HEK293 (cell line): ENCODE measurements at regions not wholly inside any gene's neighbourhood (a gene's known extent, or its start where the extent isn't known, plus 50 kb on each side); places are given as distances from the start of the nearest gene placed in this dataset.

Experiments used
- CTCF ChIA-PET: fragments of 350-600 bp; formaldehyde crosslinking; extraction: SDS; loops from one replicate; lab custom pipeline; 2021; ENCODE audit warnings: antibody characterized with exemption; lab: Yijun Ruan, JAX
- POLR2A ChIA-PET: fragments of 300-600 bp; formaldehyde crosslinking; extraction: SDS; loops from one replicate; lab custom pipeline; 2020; ENCODE audit warnings: antibody characterized with exemption, inconsistent platforms; lab: Yijun Ruan, JAX
- H3K27ac ChIP-seq: fragments of 200-500 bp; sonication (Bioruptor generic); 2 replicates; pipeline ENCODE4 v1.5.1; 2014; ENCODE audit warnings: low read depth, low read length, control low read depth, inconsistent platforms; ENCODE audit errors: extremely low read depth
- H3K36me3 ChIP-seq, 2 experiments: fragments of 200-500 bp in 1 of 2; sonication (Bioruptor generic) in 1 of 2; 1 replicate in 1 of 2; 2 replicates in 1 of 2; pipeline ENCODE4 v1.5.1; 2014 to 2017; ENCODE audit warnings: inconsistent platforms in 2 of 2, low read length in 2 of 2; ENCODE audit not compliant: control insufficient read depth in 2 of 2, insufficient read depth in 1 of 2
- H3K4me1 ChIP-seq: fragments of 200-500 bp; sonication (Bioruptor generic); 2 replicates; pipeline ENCODE4 v1.5.1; 2014; ENCODE audit warnings: mild to moderate bottlenecking, low read length, inconsistent platforms; ENCODE audit not compliant: control insufficient read depth, insufficient read depth
- H3K4me3 ChIP-seq: 2 replicates; pipeline ENCODE4 v1.5.1; 2011; ENCODE audit warnings: low read depth, mild to moderate bottlenecking, control low read depth, low read length, moderate library complexity
- H3K9me3 ChIP-seq: fragments of 200-500 bp; sonication (Bioruptor generic); 2 replicates; pipeline ENCODE4 v1.5.1; 2014; ENCODE audit warnings: low read depth, low read length, inconsistent platforms; ENCODE audit not compliant: control insufficient read depth, insufficient read depth
- BCL11A ChIP-seq: fragments of 450-650 bp; formaldehyde crosslinking; IDR thresholded peaks from 2 replicates; pipeline ENCODE4 v1.5.1; 2016; ENCODE audit warnings: low read depth, missing biosample characterization, missing genetic modification characterization
- OSR2 ChIP-seq: fragments of 450-650 bp; formaldehyde crosslinking; IDR thresholded peaks from 2 replicates; pipeline ENCODE4 v1.5.1; 2016; ENCODE audit warnings: missing biosample characterization, missing genetic modification characterization
- OVOL3 ChIP-seq: fragments of 450-650 bp; formaldehyde crosslinking; IDR thresholded peaks from 2 replicates; pipeline ENCODE4 v1.5.1; 2016; ENCODE audit warnings: missing biosample characterization, missing genetic modification characterization
- REPIN1 ChIP-seq: fragments of 450-650 bp; formaldehyde crosslinking; IDR thresholded peaks from 2 replicates; pipeline ENCODE4 v1.5.1; 2017; ENCODE audit warnings: missing biosample characterization, missing genetic modification characterization, low read depth
- SP7 ChIP-seq: fragments of 450-650 bp; formaldehyde crosslinking; IDR thresholded peaks from 2 replicates; pipeline ENCODE4 v1.5.1; 2016; ENCODE audit warnings: missing biosample characterization, missing genetic modification characterization
- YY2 ChIP-seq: fragments of 450-650 bp; formaldehyde crosslinking; IDR thresholded peaks from 2 replicates; pipeline ENCODE4 v1.5.1; 2016; ENCODE audit warnings: missing biosample characterization, missing genetic modification characterization
- ZBTB49 ChIP-seq: fragments of 450-650 bp; formaldehyde crosslinking; IDR thresholded peaks from 2 replicates; pipeline ENCODE4 v1.5.1; 2016; ENCODE audit warnings: missing biosample characterization, missing genetic modification characterization, low read depth
- ZFP3 ChIP-seq: fragments of 450-650 bp; formaldehyde crosslinking; IDR thresholded peaks from 2 replicates; pipeline ENCODE4 v1.5.1; 2016; ENCODE audit warnings: low read depth, missing biosample characterization, missing genetic modification characterization
- ZFP41 ChIP-seq: fragments of 450-650 bp; formaldehyde crosslinking; IDR thresholded peaks from 2 replicates; pipeline ENCODE4 v1.5.1; 2016; ENCODE audit warnings: missing biosample characterization, missing genetic modification characterization, borderline replicate concordance
- ZNF138 ChIP-seq: fragments of 450-650 bp; formaldehyde crosslinking; IDR thresholded peaks from 2 replicates; pipeline ENCODE4 v1.5.1; 2016; ENCODE audit warnings: missing biosample characterization, missing genetic modification characterization, borderline replicate concordance
- ZNF148 ChIP-seq: fragments of 450-650 bp; formaldehyde crosslinking; IDR thresholded peaks from 2 replicates; pipeline ENCODE4 v1.5.0; 2017; ENCODE audit warnings: missing biosample characterization, missing genetic modification characterization, borderline replicate concordance
- ZNF157 ChIP-seq: fragments of 450-650 bp; formaldehyde crosslinking; IDR thresholded peaks from 2 replicates; pipeline ENCODE4 v1.5.1; 2016; ENCODE audit warnings: missing biosample characterization, missing genetic modification characterization
- ZNF239 ChIP-seq: fragments of 450-650 bp; formaldehyde crosslinking; IDR thresholded peaks from 2 replicates; pipeline ENCODE4 v1.5.1; 2016; ENCODE audit warnings: missing biosample characterization, missing genetic modification characterization
- ZNF366 ChIP-seq: fragments of 450-650 bp; formaldehyde crosslinking; conservative IDR thresholded peaks from 2 replicates; pipeline ENCODE4 v1.5.1; 2016; ENCODE audit warnings: missing biosample characterization, missing genetic modification characterization
- ZNF561 ChIP-seq: fragments of 450-650 bp; IDR thresholded peaks from 2 replicates; pipeline ENCODE4 v1.5.1; 2018; ENCODE audit warnings: missing biosample characterization, missing genetic modification characterization, borderline replicate concordance
- ZNF571 ChIP-seq: fragments of 450-650 bp; formaldehyde crosslinking; IDR thresholded peaks from 2 replicates; pipeline ENCODE4 v1.5.0; 2017; ENCODE audit warnings: missing biosample characterization, missing genetic modification characterization
- ZNF621 ChIP-seq: fragments of 450-650 bp; formaldehyde crosslinking; IDR thresholded peaks from 2 replicates; pipeline ENCODE4 v1.5.1; 2017; ENCODE audit warnings: missing biosample characterization, missing genetic modification characterization
- ZNF677 ChIP-seq: fragments of 450-650 bp; IDR thresholded peaks from 2 replicates; pipeline ENCODE4 v1.5.0; 2018; ENCODE audit warnings: missing biosample characterization, mild to moderate bottlenecking, missing genetic modification characterization, moderate library complexity
- ZNF768 ChIP-seq: fragments of 450-650 bp; formaldehyde crosslinking; IDR thresholded peaks from 2 replicates; pipeline ENCODE4 v1.5.1; 2018; ENCODE audit warnings: missing biosample characterization, mild to moderate bottlenecking, missing genetic modification characterization
- ZSCAN18 ChIP-seq: fragments of 450-650 bp; formaldehyde crosslinking; IDR thresholded peaks from 2 replicates; pipeline ENCODE4 v1.5.1; 2016; ENCODE audit warnings: missing biosample characterization, missing genetic modification characterization
- TF ChIP-seq, protein P1 (sequence below): sonication (generic); formaldehyde crosslinking; IDR thresholded peaks from 2 replicates; pipeline ENCODE4 v1.8.1; 2022; ENCODE audit warnings: mild to moderate bottlenecking, moderate library complexity, missing genetic modification reagents
- TF ChIP-seq, protein P2 (sequence below): fragments of 450-650 bp; formaldehyde crosslinking; IDR thresholded peaks from 2 replicates; pipeline ENCODE4 v1.5.1; 2016; ENCODE audit warnings: missing biosample characterization, missing genetic modification characterization, borderline replicate concordance
- TF ChIP-seq, protein P3 (sequence below): fragments of 450-650 bp; formaldehyde crosslinking; IDR thresholded peaks from 2 replicates; pipeline ENCODE4 v1.5.1; 2016; ENCODE audit warnings: missing biosample characterization, missing genetic modification characterization

DNA sequence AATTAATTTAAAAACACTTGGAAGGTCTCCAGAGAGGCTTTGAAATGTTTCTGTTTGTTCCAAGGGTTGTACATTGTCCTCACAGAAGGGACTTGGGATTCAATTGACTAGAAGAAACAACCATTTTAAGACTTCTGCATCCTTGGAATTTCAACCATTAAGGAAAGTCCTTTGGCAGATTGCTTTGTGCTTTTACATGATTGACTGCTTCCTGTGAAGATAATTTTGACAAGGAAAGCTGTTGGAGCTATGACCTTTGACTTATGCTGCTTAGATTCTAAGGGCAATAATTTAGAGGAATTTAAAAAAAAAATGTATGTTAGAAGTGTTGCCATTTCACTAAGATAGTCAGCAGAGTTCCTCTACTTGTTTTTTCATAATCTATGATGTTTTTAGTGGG is 483.9 kb upstream of the TBL1XR1 start:
- ChIA-PET POLR2A (no interaction called here), CTCF (no interaction called here)

GRCh38 chr3:177681852-177682251 is 484.6 kb upstream of the TBL1XR1 start:
- no peaks in the 10 kb centered on the region for H3K4me1 ChIP-seq
- CTCF ChIA-PET = no interaction called here
- POLR2A ChIA-PET = no interaction called here
- H3K36me3 ChIP-seq = no peaks in the 10 kb centered on the region
- no peak overlapping the region for H3K27ac ChIP-seq
- H3K4me3 ChIP-seq = no peak overlapping the region
- no peak for TF ChIP-seq ZNF561 (tag by site-specific recombination)
- TF ChIP-seq SP7 = no peak
- TF ChIP-seq, protein P1, sequence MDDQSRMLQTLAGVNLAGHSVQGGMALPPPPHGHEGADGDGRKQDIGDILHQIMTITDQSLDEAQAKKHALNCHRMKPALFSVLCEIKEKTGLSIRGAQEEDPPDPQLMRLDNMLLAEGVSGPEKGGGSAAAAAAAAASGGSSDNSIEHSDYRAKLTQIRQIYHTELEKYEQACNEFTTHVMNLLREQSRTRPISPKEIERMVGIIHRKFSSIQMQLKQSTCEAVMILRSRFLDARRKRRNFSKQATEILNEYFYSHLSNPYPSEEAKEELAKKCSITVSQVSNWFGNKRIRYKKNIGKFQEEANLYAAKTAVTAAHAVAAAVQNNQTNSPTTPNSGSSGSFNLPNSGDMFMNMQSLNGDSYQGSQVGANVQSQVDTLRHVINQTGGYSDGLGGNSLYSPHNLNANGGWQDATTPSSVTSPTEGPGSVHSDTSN = no peak
- TF ChIP-seq OSR2 (tag by site-specific recombination) = no peak
- TF ChIP-seq, protein P2, sequence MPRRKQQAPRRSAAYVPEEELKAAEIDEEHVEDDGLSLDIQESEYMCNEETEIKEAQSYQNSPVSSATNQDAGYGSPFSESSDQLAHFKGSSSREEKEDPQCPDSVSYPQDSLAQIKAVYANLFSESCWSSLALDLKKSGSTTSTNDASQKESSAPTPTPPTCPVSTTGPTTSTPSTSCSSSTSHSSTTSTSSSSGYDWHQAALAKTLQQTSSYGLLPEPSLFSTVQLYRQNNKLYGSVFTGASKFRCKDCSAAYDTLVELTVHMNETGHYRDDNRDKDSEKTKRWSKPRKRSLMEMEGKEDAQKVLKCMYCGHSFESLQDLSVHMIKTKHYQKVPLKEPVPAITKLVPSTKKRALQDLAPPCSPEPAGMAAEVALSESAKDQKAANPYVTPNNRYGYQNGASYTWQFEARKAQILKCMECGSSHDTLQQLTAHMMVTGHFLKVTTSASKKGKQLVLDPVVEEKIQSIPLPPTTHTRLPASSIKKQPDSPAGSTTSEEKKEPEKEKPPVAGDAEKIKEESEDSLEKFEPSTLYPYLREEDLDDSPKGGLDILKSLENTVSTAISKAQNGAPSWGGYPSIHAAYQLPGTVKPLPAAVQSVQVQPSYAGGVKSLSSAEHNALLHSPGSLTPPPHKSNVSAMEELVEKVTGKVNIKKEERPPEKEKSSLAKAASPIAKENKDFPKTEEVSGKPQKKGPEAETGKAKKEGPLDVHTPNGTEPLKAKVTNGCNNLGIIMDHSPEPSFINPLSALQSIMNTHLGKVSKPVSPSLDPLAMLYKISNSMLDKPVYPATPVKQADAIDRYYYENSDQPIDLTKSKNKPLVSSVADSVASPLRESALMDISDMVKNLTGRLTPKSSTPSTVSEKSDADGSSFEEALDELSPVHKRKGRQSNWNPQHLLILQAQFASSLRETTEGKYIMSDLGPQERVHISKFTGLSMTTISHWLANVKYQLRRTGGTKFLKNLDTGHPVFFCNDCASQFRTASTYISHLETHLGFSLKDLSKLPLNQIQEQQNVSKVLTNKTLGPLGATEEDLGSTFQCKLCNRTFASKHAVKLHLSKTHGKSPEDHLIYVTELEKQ = no peak
- TF ChIP-seq YY2 (tag by site-specific recombination) = no peak
- TF ChIP-seq, protein P3, sequence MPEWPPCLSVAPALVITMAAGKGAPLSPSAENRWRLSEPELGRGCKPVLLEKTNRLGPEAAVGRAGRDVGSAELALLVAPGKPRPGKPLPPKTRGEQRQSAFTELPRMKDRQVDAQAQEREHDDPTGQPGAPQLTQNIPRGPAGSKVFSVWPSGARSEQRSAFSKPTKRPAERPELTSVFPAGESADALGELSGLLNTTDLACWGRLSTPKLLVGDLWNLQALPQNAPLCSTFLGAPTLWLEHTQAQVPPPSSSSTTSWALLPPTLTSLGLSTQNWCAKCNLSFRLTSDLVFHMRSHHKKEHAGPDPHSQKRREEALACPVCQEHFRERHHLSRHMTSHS (tag by site-specific recombination) = no peak
- TF ChIP-seq ZNF157 (tag by site-specific recombination) = no peak
- TF ChIP-seq ZNF239 = no peak
- TF ChIP-seq ZFP41 = no peak
- no peak for TF ChIP-seq ZSCAN18 (tag by site-specific recombination)
- no peak for TF ChIP-seq OVOL3
- no peaks in the 10 kb centered on the region for H3K9me3 ChIP-seq

More for the DNA sequence above, 483.9 kb upstream of the TBL1XR1 start:
- Histone ChIP-seq H3K27ac (no peak overlapping the region), H3K36me3 (no peaks in the 10 kb centered on the region), H3K9me3 (no peaks in the 10 kb centered on the region), H3K4me1 (no peaks in the 10 kb centered on the region), H3K4me3 (no peak overlapping the region)
- TF ChIP-seq ZNF366 (tag by site-specific recombination) (no peak), BCL11A (tag by site-specific recombination) (no peak), ZNF768 (tag by site-specific recombination) (no peak), ZNF148 (tag by site-specific recombination) (no peak), ZFP3 (tag by site-specific recombination) (no peak), REPIN1 (tag by site-specific recombination) (no peak), ZNF677 (tag by site-specific recombination) (no peak), ZNF571 (tag by site-specific recombination) (no peak), ZNF621 (no peak), ZNF138 (tag by site-specific recombination) (no peak), ZBTB49 (tag by site-specific recombination) (no peak)
